GM23248 (cell line): ENCODE measurements at regions not wholly inside any gene's neighbourhood (a gene's known extent, or its start where the extent isn't known, plus 50 kb on each side); places are given as distances from the start of the nearest gene placed in this dataset.

Source experiments
- DNase-seq: peaks from one replicate; pipeline ENCODE4 v3.0.0-alpha.2; 2015
- H2AFZ ChIP-seq: fragments of 200-600 bp; sonication (generic); 2 replicates; pipeline ENCODE4 v1.6.1; 2016; ENCODE audit warnings: antibody characterized with exemption
- H3F3A ChIP-seq: fragments of 200-600 bp; sonication (generic); 2 replicates; pipeline ENCODE4 v1.6.1; 2016; ENCODE audit warnings: mild to moderate bottlenecking, antibody characterized with exemption, mixed run types; ENCODE audit not compliant: insufficient read depth
- H3K27ac ChIP-seq: fragments of 200-600 bp; sonication (generic); 2 replicates; pipeline ENCODE4 v1.5.1; 2016; ENCODE audit warnings: mild to moderate bottlenecking
- H3K27me3 ChIP-seq: fragments of 200-600 bp; sonication (generic); replicated peaks from 2 replicates; pipeline ENCODE4 v1.6.1; 2016; ENCODE audit warnings: mild to moderate bottlenecking; ENCODE audit not compliant: insufficient read depth
- H3K36me3 ChIP-seq: fragments of 200-600 bp; sonication (generic); 2 replicates; pipeline ENCODE4 v1.6.1; 2016; ENCODE audit warnings: low read depth, mild to moderate bottlenecking
- H3K4me1 ChIP-seq: fragments of 200-600 bp; sonication (generic); 2 replicates; pipeline ENCODE4 v1.6.1; 2016; ENCODE audit warnings: mild to moderate bottlenecking; ENCODE audit not compliant: insufficient read depth
- H3K4me2 ChIP-seq: fragments of 200-600 bp; sonication (generic); one replicate; pipeline ENCODE4 v1.6.1; 2016; ENCODE audit warnings: mild to moderate bottlenecking; ENCODE audit not compliant: unreplicated experiment
- H3K4me3 ChIP-seq: fragments of 200-600 bp; sonication (generic); 2 replicates; pipeline ENCODE4 v1.5.1; 2016; ENCODE audit warnings: mild to moderate bottlenecking
- H3K79me2 ChIP-seq: fragments of 200-600 bp; sonication (generic); 2 replicates; pipeline ENCODE4 v1.6.1; 2016; ENCODE audit warnings: mild to moderate bottlenecking; ENCODE audit not compliant: insufficient read depth
- H3K9ac ChIP-seq: fragments of 200-600 bp; sonication (generic); 2 replicates; pipeline ENCODE4 v1.6.1; 2016; ENCODE audit warnings: mild to moderate bottlenecking
- H3K9me2 ChIP-seq: fragments of 200-600 bp; sonication (generic); 2 replicates; pipeline ENCODE4 v1.6.1; 2016; ENCODE audit warnings: mixed run types, mild to moderate bottlenecking, moderate library complexity; ENCODE audit not compliant: insufficient read depth
- H3K9me3 ChIP-seq: fragments of 200-600 bp; sonication (generic); one replicate; pipeline ENCODE4 v1.6.1; 2017; ENCODE audit warnings: low read depth
- H4K20me1 ChIP-seq: fragments of 200-600 bp; sonication (generic); 2 replicates; pipeline ENCODE4 v1.6.0; 2016; ENCODE audit not compliant: insufficient read depth
- EZH2 ChIP-seq: fragments of 200-600 bp; sonication (generic); IDR thresholded peaks from 2 replicates; pipeline ENCODE4 v1.6.1; 2018; ENCODE audit warnings: antibody characterized with exemption, mild to moderate bottlenecking; ENCODE audit not compliant: insufficient read depth, poor library complexity, severe bottlenecking
- EZH2phosphoT487 ChIP-seq: fragments of 200-600 bp; sonication (generic); IDR thresholded peaks from 2 replicates; pipeline ENCODE4 v1.6.1; 2018; ENCODE audit warnings: antibody characterized with exemption, moderate library complexity, mild to moderate bottlenecking, low read depth; ENCODE audit not compliant: insufficient read depth
- WGBS, 2 experiments: methylation state at CpG; one replicate each; pipeline ENCODE4 v1.1.6; 2015 to 2017; ENCODE audit warnings: low lambda C conversion rate in 2 of 2, low coverage in 1 of 2; ENCODE audit errors: missing lambda C conversion rate in 2 of 2; 5-methylcytosine and 5-hydroxymethylcytosine counted together
- in situ Hi-C: fragments of 300-500 bp; cut with MboI; formaldehyde crosslinking; loops from 2 replicates; pipeline ENCODE4 v1.15.0; 2020

DNA sequence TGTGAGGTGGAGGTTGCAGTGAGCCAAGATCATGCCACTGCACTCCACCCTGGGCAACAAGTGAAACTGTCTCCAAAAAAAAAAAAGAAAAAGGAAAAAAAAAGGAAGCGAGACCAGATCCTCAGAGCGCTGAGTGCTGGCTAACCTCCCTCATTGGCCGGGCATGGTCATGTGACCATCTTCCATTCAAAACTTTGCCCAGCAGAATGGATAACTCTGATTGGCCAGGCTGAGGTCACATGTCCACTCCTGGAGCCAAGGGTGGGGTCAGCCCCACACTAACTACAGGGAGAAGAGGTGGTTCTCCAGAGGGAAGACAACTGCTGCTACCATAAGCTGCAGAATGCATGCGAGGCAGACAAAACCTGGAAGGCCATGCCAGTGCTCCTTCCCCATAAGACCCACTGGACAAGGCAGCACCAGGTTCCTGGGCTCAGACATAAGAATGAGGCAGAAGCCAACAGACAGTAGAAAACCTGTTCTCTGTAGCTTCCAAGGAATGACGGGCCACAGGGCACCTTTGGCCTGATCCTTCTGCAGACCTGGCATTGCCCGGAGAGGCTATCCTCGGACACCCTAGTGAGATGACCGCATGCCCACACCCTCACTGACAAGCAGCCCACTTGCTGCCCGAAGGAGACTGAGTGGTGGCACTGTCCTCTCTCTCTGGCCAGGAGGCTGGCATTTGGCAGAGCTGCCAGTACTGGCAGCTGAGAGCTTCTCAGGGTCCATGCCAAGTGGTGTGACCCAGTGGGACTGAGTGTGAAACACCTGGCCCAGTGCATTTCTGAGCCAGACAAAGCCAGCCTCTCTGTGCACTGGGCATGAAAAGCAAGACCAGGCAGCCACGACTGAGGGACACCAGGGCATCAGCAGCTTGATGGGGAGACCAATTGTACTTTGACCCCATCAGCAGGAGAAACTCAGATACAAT lies 311.9 kb upstream of the SULF2 start:
- Histone ChIP-seq H3K36me3 (no peaks in the 10 kb centered on the region), H3K9me3 (no peaks in the 10 kb centered on the region), H4K20me1 (no peaks in the 10 kb centered on the region), H3K27ac (no peak overlapping the region), H3K27me3 (no peaks in the 10 kb centered on the region), H2AFZ (no peak overlapping the region), H3K9me2 (no peaks in the 10 kb centered on the region), H3K4me2 (no peak overlapping the region), H3F3A (no peaks in the 10 kb centered on the region), H3K9ac (no peak overlapping the region), H3K4me3 (no peak overlapping the region), H3K79me2 (no peaks in the 10 kb centered on the region), H3K4me1 (no peaks in the 10 kb centered on the region)
- no peak for DNase-seq
- 70 to 72% methylated on average over 10 of the region's 10 CpGs for WGBS, 2 experiments
- TF ChIP-seq EZH2 (no peak), EZH2phosphoT487 (no peak)
- in situ Hi-C loops = no loop called here

GRCh38 chr20:48096212-48096875 lies 311.1 kb upstream of the SULF2 start:
- no peaks in the 10 kb centered on the region for H3K9me3 ChIP-seq
- TF ChIP-seq EZH2 = no peak
- no peak for TF ChIP-seq EZH2phosphoT487
- H3K4me1 ChIP-seq = no peaks in the 10 kb centered on the region
- H3K4me3 ChIP-seq = no peak overlapping the region
- H3K9ac ChIP-seq = no peak overlapping the region
- H3K36me3 ChIP-seq = no peaks in the 10 kb centered on the region
- no peaks in the 10 kb centered on the region for H3F3A ChIP-seq
- no peak for DNase-seq
- no peak overlapping the region for H3K4me2 ChIP-seq
- H3K9me2 ChIP-seq = no peaks in the 10 kb centered on the region
- WGBS, 2 experiments = 64 to 68% methylated on average over 12 of the region's 12 CpGs
- no peaks in the 10 kb centered on the region for H4K20me1 ChIP-seq
- in situ Hi-C loops = no loop called here
- no peak overlapping the region for H3K27ac ChIP-seq
- H3K79me2 ChIP-seq = no peaks in the 10 kb centered on the region
- H2AFZ ChIP-seq = no peak overlapping the region
- no peaks in the 10 kb centered on the region for H3K27me3 ChIP-seq

DNA sequence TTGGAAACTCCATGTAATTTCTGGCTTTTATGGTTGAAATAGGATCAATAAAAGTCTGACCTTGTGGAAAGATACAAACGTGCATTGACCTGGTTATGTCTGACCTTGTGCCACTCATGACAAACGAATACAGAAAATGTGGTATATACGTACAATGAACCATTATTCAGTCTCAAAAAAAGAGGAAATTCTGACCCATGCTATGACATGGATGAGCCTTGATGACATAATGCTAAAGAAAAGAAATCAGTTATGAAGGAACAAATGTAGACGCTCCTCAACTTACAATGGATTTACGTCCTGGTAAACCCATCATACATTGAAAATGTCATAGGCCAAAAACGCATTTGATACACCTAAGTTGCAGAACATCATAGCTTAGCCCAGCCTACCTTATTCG lies 309.7 kb upstream of the SULF2 start:
- Histone ChIP-seq H3K9ac (no peak overlapping the region), H3K4me1 (no peaks in the 10 kb centered on the region), H3K27me3 (no peaks in the 10 kb centered on the region; the same call in 1 of the 2 replicates), H3K9me3 (no peaks in the 10 kb centered on the region), H3K27ac (no peak overlapping the region), H4K20me1 (no peaks in the 10 kb centered on the region), H3K4me3 (no peak overlapping the region), H3K79me2 (no peaks in the 10 kb centered on the region), H3F3A (no peaks in the 10 kb centered on the region), H3K4me2 (no peak overlapping the region), H2AFZ (no peak overlapping the region), H3K36me3 (no peaks in the 10 kb centered on the region), H3K9me2 (no peaks in the 10 kb centered on the region)
- in situ Hi-C loops = no loop called here
- TF ChIP-seq EZH2 (no peak), EZH2phosphoT487 (no peak)
- DNase-seq = no peak
- 50 to 52% methylated on average over 7 of the region's 7 CpGs for WGBS, 2 experiments

- Histone ChIP-seq H3K4me1 (no peaks in the 10 kb centered on the region), H4K20me1 (no peaks in the 10 kb centered on the region), H3K4me2 (no peak overlapping the region), H3K4me3 (no peak overlapping the region), H3K9ac (no peak overlapping the region), H3F3A (no peaks in the 10 kb centered on the region), H3K36me3 (no peaks in the 10 kb centered on the region), H2AFZ (no peak overlapping the region), H3K9me3 (no peaks in the 10 kb centered on the region), H3K27ac (no peak overlapping the region), H3K9me2 (no peaks in the 10 kb centered on the region), H3K27me3 (no peaks in the 10 kb centered on the region; the same call in 1 of the 2 replicates), H3K79me2 (no peaks in the 10 kb centered on the region)
- in situ Hi-C loops = no loop called here
- 54 to 55% methylated on average over 5 of the region's 5 CpGs for WGBS, 2 experiments
- DNase-seq = no peak
- TF ChIP-seq EZH2 (no peak), EZH2phosphoT487 (no peak)
These were observed 309.0 kb upstream of the SULF2 start for GRCh38 chr20:48094196-48094749.
